Sigmoid colon (tissue), 4 donors: ENCODE measurements at regions not wholly inside any gene's neighbourhood (a gene's known extent, or its start where the extent isn't known, plus 50 kb on each side); places are given as distances from the start of the nearest gene placed in this dataset.

Experiments
- EP300 ChIP-seq, 4 donors: sonication (generic); formaldehyde crosslinking; IDR thresholded peaks; one replicate each; pipeline ENCODE4 v1.6.1; 2017; ENCODE audit warnings: antibody characterized with exemption in 4 of 4
- POLR2A ChIP-seq, 2 donors: fragments of 450-650 bp; IDR thresholded peaks; one replicate each; pipeline ENCODE4 v1.6.1; 2016; ENCODE audit warnings: antibody characterized with exemption in 2 of 2, mild to moderate bottlenecking in 2 of 2, moderate library complexity in 2 of 2
- TF ChIP-seq, protein P1 (sequence below), 4 experiments: fragments of 450-650 bp in 3 of 4; fragments of 200-600 bp in 1 of 4; IDR thresholded peaks; one replicate each; pipeline ENCODE4 v1.5.1; 2016 to 2019; ENCODE audit warnings: antibody characterized with exemption in 4 of 4, mild to moderate bottlenecking in 3 of 4, moderate library complexity in 2 of 4

DNA sequence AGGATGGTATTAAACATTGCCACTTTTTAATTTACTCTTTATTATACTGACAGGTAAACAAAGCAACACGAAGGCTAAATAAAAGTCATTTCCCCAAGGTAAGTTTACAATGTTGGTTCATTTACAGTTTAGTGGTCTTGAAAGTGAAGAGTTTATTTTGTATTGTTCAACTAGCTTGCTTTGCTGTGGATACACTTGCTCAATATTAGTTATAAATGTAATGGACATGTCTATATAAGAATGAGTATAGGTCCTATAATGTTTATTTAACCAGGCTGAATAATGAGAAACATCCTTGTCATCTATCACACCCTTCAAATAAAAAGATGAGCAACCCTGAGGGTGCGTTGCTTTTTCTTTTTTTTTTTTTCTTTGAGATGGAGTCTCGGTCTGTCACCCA lies 1129.4 kb downstream of the TSN start:
- TF ChIP-seq, protein P1, sequence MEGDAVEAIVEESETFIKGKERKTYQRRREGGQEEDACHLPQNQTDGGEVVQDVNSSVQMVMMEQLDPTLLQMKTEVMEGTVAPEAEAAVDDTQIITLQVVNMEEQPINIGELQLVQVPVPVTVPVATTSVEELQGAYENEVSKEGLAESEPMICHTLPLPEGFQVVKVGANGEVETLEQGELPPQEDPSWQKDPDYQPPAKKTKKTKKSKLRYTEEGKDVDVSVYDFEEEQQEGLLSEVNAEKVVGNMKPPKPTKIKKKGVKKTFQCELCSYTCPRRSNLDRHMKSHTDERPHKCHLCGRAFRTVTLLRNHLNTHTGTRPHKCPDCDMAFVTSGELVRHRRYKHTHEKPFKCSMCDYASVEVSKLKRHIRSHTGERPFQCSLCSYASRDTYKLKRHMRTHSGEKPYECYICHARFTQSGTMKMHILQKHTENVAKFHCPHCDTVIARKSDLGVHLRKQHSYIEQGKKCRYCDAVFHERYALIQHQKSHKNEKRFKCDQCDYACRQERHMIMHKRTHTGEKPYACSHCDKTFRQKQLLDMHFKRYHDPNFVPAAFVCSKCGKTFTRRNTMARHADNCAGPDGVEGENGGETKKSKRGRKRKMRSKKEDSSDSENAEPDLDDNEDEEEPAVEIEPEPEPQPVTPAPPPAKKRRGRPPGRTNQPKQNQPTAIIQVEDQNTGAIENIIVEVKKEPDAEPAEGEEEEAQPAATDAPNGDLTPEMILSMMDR (IDR thresholded peaks at IDR 0.05) = no peak
- TF ChIP-seq POLR2A (IDR thresholded peaks at IDR 0.05) (no peak), EP300 (IDR thresholded peaks at IDR 0.05) (no peak)
